A549 (cell line): ENCODE measurements at regions not wholly inside any gene's neighbourhood (a gene's known extent, or its start where the extent isn't known, plus 50 kb on each side); places are given as distances from the start of the nearest gene placed in this dataset.

Experiments
- JUNB ChIP-seq: fragments of >200 bp; sonication (Bioruptor Twin); formaldehyde crosslinking; IDR thresholded peaks from 2 replicates; pipeline ENCODE4 v1.6.1; 2016
- KDM1A ChIP-seq: fragments of 200-600 bp; sonication (generic); IDR thresholded peaks from 2 replicates; pipeline ENCODE4 v1.6.1; 2016; ENCODE audit warnings: low read depth, mild to moderate bottlenecking
- TF ChIP-seq, protein P1 (sequence below): fragments of >200 bp; sonication (Bioruptor Twin); formaldehyde crosslinking; IDR thresholded peaks from 3 replicates; pipeline ENCODE4 v1.5.1; 2016
- TF ChIP-seq, protein P2 (sequence below): fragments of 200-600 bp; sonication (generic); IDR thresholded peaks from 2 replicates; pipeline ENCODE4 v1.6.1; 2016; ENCODE audit warnings: antibody characterized with exemption, mild to moderate bottlenecking, moderate library complexity

DNA sequence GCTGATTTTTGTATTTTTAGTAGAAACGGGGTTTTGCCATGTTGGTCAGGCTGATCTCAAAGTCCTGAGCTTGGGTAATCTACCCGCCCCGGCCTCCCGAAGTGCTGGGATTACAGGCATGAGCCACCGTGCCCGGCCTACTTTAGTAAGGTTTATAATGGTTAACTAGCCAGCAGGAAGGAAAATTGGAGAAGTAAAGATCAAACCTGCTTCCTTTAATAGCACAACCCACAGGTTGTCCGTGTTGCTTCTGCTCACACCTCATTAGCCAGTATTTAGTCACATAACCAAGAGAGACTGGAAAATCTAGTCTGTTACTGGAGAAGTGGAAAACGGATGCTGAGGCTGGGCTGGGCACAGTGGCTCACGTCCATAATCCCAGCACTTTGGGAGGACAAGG lies 51.9 kb upstream of the TBL1XR1 start:
- TF ChIP-seq, protein P1, sequence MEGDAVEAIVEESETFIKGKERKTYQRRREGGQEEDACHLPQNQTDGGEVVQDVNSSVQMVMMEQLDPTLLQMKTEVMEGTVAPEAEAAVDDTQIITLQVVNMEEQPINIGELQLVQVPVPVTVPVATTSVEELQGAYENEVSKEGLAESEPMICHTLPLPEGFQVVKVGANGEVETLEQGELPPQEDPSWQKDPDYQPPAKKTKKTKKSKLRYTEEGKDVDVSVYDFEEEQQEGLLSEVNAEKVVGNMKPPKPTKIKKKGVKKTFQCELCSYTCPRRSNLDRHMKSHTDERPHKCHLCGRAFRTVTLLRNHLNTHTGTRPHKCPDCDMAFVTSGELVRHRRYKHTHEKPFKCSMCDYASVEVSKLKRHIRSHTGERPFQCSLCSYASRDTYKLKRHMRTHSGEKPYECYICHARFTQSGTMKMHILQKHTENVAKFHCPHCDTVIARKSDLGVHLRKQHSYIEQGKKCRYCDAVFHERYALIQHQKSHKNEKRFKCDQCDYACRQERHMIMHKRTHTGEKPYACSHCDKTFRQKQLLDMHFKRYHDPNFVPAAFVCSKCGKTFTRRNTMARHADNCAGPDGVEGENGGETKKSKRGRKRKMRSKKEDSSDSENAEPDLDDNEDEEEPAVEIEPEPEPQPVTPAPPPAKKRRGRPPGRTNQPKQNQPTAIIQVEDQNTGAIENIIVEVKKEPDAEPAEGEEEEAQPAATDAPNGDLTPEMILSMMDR: no peak
- TF ChIP-seq KDM1A (no peak), JUNB (no peak)
- TF ChIP-seq, protein P2, sequence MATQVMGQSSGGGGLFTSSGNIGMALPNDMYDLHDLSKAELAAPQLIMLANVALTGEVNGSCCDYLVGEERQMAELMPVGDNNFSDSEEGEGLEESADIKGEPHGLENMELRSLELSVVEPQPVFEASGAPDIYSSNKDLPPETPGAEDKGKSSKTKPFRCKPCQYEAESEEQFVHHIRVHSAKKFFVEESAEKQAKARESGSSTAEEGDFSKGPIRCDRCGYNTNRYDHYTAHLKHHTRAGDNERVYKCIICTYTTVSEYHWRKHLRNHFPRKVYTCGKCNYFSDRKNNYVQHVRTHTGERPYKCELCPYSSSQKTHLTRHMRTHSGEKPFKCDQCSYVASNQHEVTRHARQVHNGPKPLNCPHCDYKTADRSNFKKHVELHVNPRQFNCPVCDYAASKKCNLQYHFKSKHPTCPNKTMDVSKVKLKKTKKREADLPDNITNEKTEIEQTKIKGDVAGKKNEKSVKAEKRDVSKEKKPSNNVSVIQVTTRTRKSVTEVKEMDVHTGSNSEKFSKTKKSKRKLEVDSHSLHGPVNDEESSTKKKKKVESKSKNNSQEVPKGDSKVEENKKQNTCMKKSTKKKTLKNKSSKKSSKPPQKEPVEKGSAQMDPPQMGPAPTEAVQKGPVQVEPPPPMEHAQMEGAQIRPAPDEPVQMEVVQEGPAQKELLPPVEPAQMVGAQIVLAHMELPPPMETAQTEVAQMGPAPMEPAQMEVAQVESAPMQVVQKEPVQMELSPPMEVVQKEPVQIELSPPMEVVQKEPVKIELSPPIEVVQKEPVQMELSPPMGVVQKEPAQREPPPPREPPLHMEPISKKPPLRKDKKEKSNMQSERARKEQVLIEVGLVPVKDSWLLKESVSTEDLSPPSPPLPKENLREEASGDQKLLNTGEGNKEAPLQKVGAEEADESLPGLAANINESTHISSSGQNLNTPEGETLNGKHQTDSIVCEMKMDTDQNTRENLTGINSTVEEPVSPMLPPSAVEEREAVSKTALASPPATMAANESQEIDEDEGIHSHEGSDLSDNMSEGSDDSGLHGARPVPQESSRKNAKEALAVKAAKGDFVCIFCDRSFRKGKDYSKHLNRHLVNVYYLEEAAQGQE: no peak
